ENCODE measurements at regions not wholly inside any gene's neighbourhood (a gene's known extent, or its start where the extent isn't known, plus 50 kb on each side); places are given as distances from the start of the nearest gene placed in this dataset.

DNA sequence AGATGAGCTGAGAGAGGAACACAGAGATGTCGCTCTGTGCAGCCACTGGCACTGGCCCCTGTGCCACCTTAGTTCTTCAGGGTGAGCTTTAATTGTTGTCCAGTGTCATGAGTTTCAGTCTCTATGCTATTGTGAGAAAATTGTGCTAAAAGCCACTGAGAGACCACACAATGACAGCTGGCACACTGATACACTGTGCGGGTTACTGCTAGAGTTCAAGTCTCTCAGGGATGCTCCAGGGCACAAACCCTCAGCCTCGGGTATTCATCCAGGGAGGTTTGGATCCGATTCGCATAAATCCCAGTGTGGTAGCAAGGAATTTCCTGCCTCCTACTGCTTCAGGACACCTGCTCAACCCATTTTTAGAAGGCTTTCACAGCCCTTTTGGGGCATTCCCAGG lies 68.1 kb upstream of the EDNRB start:
- DNase-seq, result no peak

DNA sequence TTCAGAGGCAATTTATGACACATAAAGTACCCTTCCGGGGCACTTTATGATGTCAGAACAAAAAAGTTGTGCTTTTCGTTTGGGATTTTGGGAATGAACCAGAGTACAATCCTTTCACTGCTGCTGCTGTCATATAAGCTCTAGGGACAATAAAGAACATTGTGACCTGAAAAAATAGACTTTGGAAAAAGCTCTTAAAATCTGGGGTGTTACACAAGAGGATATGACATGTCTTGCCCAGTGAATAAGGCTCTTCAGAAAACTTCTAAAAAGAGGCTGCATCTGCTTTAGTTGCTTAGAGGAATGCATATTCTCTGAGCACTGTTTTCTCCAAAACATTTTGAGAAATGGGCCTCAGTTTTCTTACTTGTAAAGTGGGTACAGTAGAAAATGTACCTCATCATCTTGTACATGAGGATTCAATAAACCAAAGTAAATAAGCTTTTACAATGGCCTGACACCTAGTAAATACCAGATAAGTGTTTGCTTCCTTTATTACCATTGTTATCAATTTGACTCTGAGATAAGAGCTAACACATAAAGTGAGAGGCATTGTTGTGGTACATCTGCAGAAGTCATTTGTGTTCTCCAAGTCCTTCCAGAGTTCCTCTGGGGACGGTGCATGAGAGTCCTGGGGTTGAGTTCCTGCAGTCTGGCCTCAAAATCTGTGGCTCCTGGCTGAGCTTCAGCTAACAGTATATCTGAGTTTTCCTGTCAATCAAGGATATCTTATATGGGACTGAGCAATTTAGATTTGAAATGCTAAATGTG lies 67.4 kb upstream of the EDNRB start:
- no peak for DNase-seq

DNA sequence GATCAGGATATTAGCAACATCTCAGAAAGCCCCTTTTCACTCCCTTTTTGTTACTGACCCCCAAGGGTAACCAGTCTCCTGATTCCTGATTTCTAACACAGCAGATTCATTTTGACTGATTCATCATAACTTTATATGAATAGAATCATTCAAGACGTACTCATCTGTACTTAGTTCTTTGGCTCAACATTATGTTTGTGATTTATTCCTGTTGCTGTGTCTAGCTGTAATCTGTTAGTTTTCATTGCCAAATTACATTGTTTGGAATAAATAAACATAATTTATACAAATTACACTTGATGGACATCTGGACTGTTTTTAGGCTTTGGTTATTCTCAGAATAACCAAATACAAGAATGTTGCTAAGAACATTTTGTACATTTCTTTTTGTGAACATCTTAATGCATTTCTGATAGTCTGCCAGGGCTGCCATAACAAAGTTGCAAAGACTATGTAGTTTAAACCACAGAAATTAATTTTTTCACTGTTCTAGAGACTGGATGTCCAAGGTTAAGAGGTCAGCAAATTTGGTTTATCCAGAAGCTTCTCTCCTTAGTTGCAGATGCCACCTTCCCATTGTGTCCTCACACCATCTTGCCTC lies 62.8 kb upstream of the EDNRB start:
- no peak for DNase-seq

DNA sequence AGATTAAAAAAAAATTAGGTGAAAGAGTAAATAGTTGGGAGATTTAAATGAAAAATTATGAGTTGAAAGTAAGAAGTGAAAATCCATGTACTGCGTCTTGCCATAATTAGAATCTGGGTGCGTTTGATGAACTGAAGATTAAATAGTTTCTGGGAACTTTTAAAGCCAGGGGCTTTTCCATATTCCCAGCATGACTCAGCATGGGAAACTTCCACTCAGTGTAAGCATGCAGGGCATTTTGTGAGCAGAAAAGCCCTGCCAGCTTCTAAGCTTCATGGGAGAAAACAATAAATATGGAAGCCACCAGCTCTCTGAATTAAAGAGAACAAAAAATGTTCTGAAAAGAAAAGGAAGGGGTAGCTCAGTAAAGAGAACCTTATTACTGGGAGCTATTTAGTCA lies 62.0 kb upstream of the EDNRB start:
- DNase-seq, result no peak

DNA sequence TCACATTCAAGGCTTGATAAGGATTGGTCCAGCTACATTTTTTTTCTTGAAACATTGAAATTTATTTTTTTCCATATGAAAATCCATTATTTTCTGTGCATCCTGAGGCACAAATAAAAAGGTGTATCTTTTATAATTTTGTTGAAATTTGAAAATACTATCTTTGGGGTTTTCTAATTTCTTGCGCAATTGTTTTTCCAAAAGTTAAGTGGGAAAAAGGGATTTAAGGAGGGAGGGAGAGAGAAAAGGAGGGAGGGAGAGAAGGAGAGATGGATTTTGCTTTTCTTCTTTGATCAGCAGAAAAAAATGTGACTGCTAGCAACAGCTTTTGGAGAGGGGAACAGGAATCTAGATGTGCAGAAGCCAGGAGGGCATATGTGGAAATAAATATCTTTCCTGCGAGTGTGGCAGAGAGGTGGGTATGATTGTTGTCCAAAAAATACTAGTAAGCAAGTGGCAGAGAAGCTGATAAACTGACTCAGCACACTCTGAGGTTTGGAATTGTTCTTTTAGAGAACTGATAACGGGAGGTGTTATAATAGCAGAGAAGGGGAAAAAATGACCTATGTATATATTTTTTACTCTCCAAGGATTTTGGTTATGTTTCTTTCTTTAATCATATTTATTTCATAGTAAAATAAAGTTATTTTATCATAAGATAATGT lies 61.2 kb upstream of the EDNRB start:
- no peak for DNase-seq

DNA sequence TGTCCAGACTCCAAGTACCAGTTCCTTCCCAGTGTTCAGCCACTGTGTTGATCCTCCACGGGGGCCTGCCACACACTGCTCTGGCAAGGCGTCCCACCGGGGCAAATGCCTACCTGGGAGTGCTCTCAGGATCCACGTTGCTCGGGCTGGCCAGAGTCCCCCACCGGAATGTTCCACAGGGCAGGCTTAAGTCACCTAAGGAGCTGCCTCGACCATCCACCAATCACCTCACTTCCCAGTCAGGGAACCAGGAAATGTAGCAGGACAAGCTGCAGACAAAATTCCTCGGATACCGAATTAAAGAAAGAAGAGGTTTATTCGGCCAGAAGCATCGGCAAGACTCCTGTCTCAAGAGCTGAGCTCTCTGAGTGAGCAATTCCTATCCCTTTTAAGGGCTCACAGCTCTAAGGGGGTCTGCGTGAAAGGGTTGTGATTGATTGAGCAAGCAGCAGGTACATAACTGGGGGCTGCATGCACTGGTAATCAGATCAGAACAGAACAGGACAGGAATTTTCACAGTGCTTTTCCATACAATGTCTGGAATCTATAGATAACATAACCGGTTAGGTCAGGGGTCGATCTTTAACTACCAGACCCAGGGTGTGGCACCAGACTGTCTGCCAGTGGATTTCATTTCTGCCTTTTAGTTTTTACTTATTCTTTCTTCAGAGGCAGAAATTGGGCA lies 56.9 kb upstream of the EDNRB start:
- no peak for DNase-seq

DNA sequence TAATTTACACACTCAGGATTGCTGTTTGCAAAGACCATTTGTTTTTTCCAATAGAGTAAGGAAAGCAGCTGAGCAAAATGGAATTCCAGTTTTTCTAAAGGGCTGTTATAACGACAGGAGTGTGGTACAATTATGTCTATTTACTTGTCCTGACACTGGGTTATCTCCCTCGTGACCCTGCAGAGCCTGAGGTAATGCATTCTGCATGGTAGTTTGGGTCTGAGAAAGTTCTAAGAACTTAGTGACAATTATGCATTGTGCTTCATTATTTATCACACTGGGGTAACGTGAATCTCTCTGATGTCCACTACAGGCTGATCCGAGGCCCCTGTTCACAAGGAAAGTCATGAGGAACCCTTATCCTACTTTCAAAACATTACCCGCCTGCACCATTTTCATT lies 50.7 kb upstream of the EDNRB start:
- no peak for DNase-seq
